ENCODE measurements at regions not wholly inside any gene's neighbourhood (a gene's known extent, or its start where the extent isn't known, plus 50 kb on each side); places are given as distances from the start of the nearest gene placed in this dataset.

DNA sequence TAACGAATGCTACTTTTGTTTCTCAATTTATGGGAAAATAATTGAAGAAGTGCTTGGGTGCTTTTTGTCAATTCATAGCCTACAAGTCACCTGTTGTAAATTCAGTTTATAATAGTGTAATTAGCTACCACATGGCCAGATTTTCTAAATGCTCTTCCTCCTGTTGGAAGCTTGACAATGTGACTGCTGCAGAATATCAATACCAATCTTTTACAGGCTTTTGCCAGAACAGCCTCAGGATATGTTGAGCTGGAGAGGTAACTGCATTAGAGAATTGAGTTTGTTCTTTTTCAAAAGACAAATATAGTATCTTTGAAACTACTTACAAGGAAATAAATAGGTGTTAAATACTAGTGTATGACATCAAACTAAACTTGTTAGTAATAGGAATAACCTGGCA is 277.8 kb downstream of the POU4F1 start:
- TF ChIP-seq CTCF (IDR thresholded peaks at IDR 0.05): no peak

DNA sequence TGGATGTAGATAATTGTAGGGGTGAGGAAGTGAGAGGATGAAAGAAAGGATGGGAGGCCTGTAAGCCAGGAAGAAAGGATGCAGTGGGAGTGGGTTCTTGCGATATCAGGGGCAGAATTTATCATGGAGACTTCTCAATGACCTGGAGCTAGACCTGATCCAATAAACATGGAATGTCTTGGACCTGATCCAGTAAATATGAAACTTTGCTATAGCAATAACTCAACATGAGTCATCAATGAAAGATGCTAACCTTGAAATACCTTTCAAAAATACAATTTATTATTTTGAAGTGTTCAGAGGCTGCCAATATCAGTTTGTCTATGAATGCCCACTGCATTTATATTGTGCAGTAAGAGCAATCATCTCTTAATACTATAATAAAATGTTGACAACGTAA is 279.5 kb downstream of the POU4F1 start:
- Histone ChIP-seq H3K4me1 (no peaks in the 10 kb centered on the region), H3K4me3 (no peak overlapping the region), H3K9me3 (no peaks in the 10 kb centered on the region), H3K27ac (no peak overlapping the region), H3K27me3 (no peaks in the 10 kb centered on the region), H3K36me3 (no peaks in the 10 kb centered on the region)
- intact Hi-C loops (cut with DNase I): no loop called here
- DNase-seq: no peak
- no peak for ATAC-seq
- TF ChIP-seq CTCF (IDR thresholded peaks at IDR 0.05): no peak

More for the DNA sequence above, 277.8 kb downstream of the POU4F1 start:
- H3K36me3 ChIP-seq: no peaks in the 10 kb centered on the region
- no peak overlapping the region for H3K4me3 ChIP-seq
- no peaks in the 10 kb centered on the region for H3K9me3 ChIP-seq
- H3K4me1 ChIP-seq: no peaks in the 10 kb centered on the region
- ATAC-seq: no peak
- intact Hi-C loops (cut with DNase I): no loop called here
- DNase-seq: no peak
- no peak overlapping the region for H3K27ac ChIP-seq
- no peaks in the 10 kb centered on the region for H3K27me3 ChIP-seq

- intact Hi-C loops (cut with DNase I): no loop called here
- no peak for ATAC-seq
- no peaks in the 10 kb centered on the region for H3K27me3 ChIP-seq
- H3K9me3 ChIP-seq: no peaks in the 10 kb centered on the region
- no peak for TF ChIP-seq CTCF (IDR thresholded peaks at IDR 0.05)
- DNase-seq: no peak
- H3K4me1 ChIP-seq: no peaks in the 10 kb centered on the region
- no peak overlapping the region for H3K4me3 ChIP-seq
- no peak overlapping the region for H3K27ac ChIP-seq
- H3K36me3 ChIP-seq: no peaks in the 10 kb centered on the region
These were observed 280.3 kb downstream of the POU4F1 start for GRCh38 chr13:78323040-78323439.

DNA sequence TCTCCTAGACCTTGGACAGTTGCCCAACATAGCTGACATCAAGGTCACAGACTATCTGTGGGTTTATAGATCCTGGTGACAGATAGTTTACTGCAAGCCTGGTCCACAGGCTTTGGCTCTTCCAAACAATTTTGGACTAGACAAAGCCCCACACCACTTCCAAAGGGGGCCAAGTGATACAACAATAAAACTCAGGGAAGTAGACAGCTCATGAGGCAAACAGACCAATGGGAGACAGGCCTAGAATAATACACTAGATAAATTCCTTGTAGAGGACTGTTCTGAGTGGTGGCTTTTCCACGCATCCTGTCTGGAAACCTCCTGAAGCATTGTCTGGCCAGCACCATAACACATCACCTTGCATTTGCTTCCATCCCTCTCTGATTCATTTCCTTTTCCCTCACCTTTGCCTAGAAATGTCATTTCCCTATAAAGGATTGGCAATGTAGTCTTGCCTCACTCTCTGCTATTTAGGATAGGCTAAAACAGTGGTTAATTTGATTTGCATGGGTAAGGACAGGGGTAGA is 284.2 kb downstream of the POU4F1 start:
- H3K9me3 ChIP-seq: no peaks in the 10 kb centered on the region
- no peak for ATAC-seq

DNA sequence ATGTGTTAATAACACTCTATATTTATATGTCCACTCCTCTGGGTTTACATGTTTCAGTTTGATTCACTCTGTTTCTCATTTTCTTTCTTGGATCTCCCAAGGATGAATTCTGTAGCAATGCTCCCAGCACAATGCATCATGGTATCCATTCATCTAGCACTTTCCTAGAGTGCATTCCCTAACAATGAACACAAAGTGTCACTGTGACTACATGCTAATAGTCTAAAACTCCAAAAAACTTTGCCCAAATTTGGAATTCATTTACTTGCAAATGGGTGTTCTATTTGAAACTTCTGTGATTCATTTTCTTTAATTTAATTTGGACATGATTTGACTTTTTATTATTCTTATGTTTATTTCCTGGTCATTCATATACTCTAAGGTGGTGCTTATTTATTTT is 286.3 kb downstream of the POU4F1 start:
- no peak for TF ChIP-seq CTCF (IDR thresholded peaks at IDR 0.05)
- intact Hi-C loops (cut with DNase I): no loop called here
- Histone ChIP-seq H3K27ac (no peak overlapping the region), H3K36me3 (no peaks in the 10 kb centered on the region), H3K9me3 (no peaks in the 10 kb centered on the region), H3K27me3 (no peaks in the 10 kb centered on the region), H3K4me1 (no peaks in the 10 kb centered on the region), H3K4me3 (no peak overlapping the region)
- ATAC-seq: no peak
- DNase-seq: peak in 1 of 4 donors; percentile 35

More for the DNA sequence above, 284.2 kb downstream of the POU4F1 start:
- no peak for DNase-seq
- Histone ChIP-seq H3K36me3 (no peaks in the 10 kb centered on the region), H3K4me1 (no peaks in the 10 kb centered on the region), H3K4me3 (no peak overlapping the region), H3K27me3 (no peaks in the 10 kb centered on the region), H3K27ac (no peak overlapping the region)
- TF ChIP-seq CTCF (IDR thresholded peaks at IDR 0.05): no peak
- intact Hi-C loops (cut with DNase I): no loop called here
